ENCODE measurements at regions not wholly inside any gene's neighbourhood (a gene's known extent, or its start where the extent isn't known, plus 50 kb on each side); places are given as distances from the start of the nearest gene placed in this dataset.

- no peak for DNase-seq (ENCODE audit: extremely low spot score)
- TF ChIP-seq POLR2A (IDR thresholded peaks at IDR 0.05; ENCODE audit: low read depth) (no peak), EP300 (IDR thresholded peaks at IDR 0.05) (no peak), CTCF (IDR thresholded peaks at IDR 0.05) (no peak), POLR2AphosphoS5 (IDR thresholded peaks at IDR 0.05) (no peak)
- Histone ChIP-seq H3K9me3 (no peaks in the 10 kb centered on the region), H3K36me3 (no peaks in the 10 kb centered on the region), H3K4me3 (no peak overlapping the region), H3K4me1 (no peaks in the 10 kb centered on the region), H3K27me3 (no peaks in the 10 kb centered on the region), H3K27ac (replicated peaks in 1 of 4) (no peak overlapping the region)
- intact Hi-C loops (cut with DNase I): no loop called here
- WGBS: 72% methylated on average over 8 of the region's 8 CpGs
These were observed 124.7 kb upstream of the FTMT start for GRCh38 chr5:121726991-121727390.

DNA sequence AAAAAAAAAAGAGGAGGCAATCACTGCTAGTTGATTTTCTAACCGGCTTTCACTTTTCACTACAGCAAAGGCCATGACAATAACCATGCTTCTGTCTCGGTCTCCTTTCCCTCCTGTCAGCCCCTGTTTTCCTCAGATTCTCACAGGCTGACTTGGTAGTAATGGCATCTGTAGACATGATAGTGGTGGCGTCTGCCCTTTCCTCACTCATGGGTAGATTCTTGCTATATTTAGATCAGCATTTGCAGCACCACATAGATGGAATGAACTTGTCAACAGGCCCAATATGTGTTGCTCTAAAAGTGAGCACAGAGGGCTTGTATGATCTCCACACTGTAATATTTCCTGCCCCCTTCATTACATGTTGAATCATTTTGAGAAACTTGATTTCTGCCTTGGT, 120.3 kb upstream of the FTMT start:
- Histone ChIP-seq H3K4me3 (no peak overlapping the region), H3K27me3 (no peaks in the 10 kb centered on the region), H3K27ac (replicated peaks in 1 of 4) (no peak overlapping the region), H3K4me1 (no peaks in the 10 kb centered on the region), H3K36me3 (no peaks in the 10 kb centered on the region), H3K9me3 (no peaks in the 10 kb centered on the region)
- DNase-seq (ENCODE audit: extremely low spot score): no peak
- WGBS: 65% methylated on average over 3 of the region's 3 CpGs
- intact Hi-C loops (cut with DNase I): no loop called here
- no peak for TF ChIP-seq POLR2A (IDR thresholded peaks at IDR 0.05; ENCODE audit: low read depth)
- no peak for TF ChIP-seq EP300 (IDR thresholded peaks at IDR 0.05)
- no peak for TF ChIP-seq CTCF (IDR thresholded peaks at IDR 0.05)
- no peak for TF ChIP-seq POLR2AphosphoS5 (IDR thresholded peaks at IDR 0.05)

GRCh38 chr5:121735618-121736017, 116.1 kb upstream of the FTMT start:
- TF ChIP-seq POLR2A (IDR thresholded peaks at IDR 0.05; ENCODE audit: low read depth) (no peak), EP300 (IDR thresholded peaks at IDR 0.05) (no peak), CTCF (IDR thresholded peaks at IDR 0.05) (no peak), POLR2AphosphoS5 (IDR thresholded peaks at IDR 0.05) (no peak)
- intact Hi-C loops (cut with DNase I): no loop called here
- no peak for DNase-seq (ENCODE audit: extremely low spot score)
- Histone ChIP-seq H3K4me1 (no peaks in the 10 kb centered on the region), H3K9me3 (peaks cover 0 to 6% (median 0%) of the 10 kb centered on the region in 4 donors), H3K27ac (replicated peaks in 1 of 4) (no peak overlapping the region), H3K4me3 (no peak overlapping the region), H3K36me3 (no peaks in the 10 kb centered on the region), H3K27me3 (no peaks in the 10 kb centered on the region)
- 88% methylated on average over 2 of the region's 2 CpGs for WGBS

GRCh38 chr5:121737120-121737519, 114.6 kb upstream of the FTMT start:
- no peaks in the 10 kb centered on the region for H3K27me3 ChIP-seq
- no peak for DNase-seq (ENCODE audit: extremely low spot score)
- H3K9me3 ChIP-seq: peaks cover 0 to 6% (median 0%) of the 10 kb centered on the region in 4 donors
- H3K36me3 ChIP-seq: no peaks in the 10 kb centered on the region
- no peaks in the 10 kb centered on the region for H3K4me1 ChIP-seq
- intact Hi-C loops (cut with DNase I): no loop called here
- TF ChIP-seq CTCF (IDR thresholded peaks at IDR 0.05): no peak
- no peak for TF ChIP-seq POLR2A (IDR thresholded peaks at IDR 0.05; ENCODE audit: low read depth)
- no peak for TF ChIP-seq EP300 (IDR thresholded peaks at IDR 0.05)
- no peak overlapping the region for H3K4me3 ChIP-seq
- no peak overlapping the region for H3K27ac ChIP-seq (replicated peaks in 1 of 4)
- 87% methylated on average over 2 of the region's 2 CpGs for WGBS

DNA sequence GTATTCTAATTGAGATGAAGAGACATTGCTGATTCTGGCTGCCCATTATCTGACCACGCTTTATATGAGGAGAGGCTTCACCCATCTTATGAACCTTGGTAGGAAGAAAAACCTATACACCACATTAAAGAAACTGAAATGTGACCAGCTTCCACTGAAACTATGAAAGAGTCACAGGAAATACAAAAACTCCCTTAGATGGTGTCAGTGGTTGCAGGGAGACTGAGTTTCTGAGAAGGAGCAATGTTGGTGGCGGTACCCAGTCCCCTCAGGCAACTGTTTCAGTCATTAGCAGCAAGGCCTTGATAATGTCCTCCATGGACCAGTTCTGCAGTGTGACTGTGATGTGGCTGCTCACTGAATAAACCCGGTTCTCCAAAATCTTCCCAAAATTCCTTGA, 110.5 kb upstream of the FTMT start:
- Histone ChIP-seq H3K9me3 (peaks cover 0 to 6% (median 0%) of the 10 kb centered on the region in 4 donors), H3K27me3 (no peaks in the 10 kb centered on the region), H3K4me1 (no peaks in the 10 kb centered on the region), H3K36me3 (no peaks in the 10 kb centered on the region), H3K4me3 (no peak overlapping the region), H3K27ac (replicated peaks in 1 of 4) (no peak overlapping the region)
- 85% methylated on average over 3 of the region's 3 CpGs for WGBS
- TF ChIP-seq POLR2AphosphoS5 (IDR thresholded peaks at IDR 0.05) (no peak), CTCF (IDR thresholded peaks at IDR 0.05) (no peak), EP300 (IDR thresholded peaks at IDR 0.05) (no peak), POLR2A (IDR thresholded peaks at IDR 0.05; ENCODE audit: low read depth) (no peak)
- intact Hi-C loops (cut with DNase I): no loop called here
- no peak for DNase-seq (ENCODE audit: extremely low spot score)
